ENCODE measurements at regions not wholly inside any gene's neighbourhood (a gene's known extent, or its start where the extent isn't known, plus 50 kb on each side); places are given as distances from the start of the nearest gene placed in this dataset.

- no peak for TF ChIP-seq CTCF (IDR thresholded peaks at IDR 0.05)
- no peak for TF ChIP-seq POLR2AphosphoS5 (IDR thresholded peaks at IDR 0.05)
Measured at GRCh38 chr6:93639126-93639525, 219.8 kb upstream of the EPHA7 start.
